ENCODE measurements at regions not wholly inside any gene's neighbourhood (a gene's known extent, or its start where the extent isn't known, plus 50 kb on each side); places are given as distances from the start of the nearest gene placed in this dataset.
"Not testable (repeated sequence)": the region's sequence is repeated elsewhere in the genome, so short reads cannot be mapped to it uniquely, and the experiment has no call there.

DNA sequence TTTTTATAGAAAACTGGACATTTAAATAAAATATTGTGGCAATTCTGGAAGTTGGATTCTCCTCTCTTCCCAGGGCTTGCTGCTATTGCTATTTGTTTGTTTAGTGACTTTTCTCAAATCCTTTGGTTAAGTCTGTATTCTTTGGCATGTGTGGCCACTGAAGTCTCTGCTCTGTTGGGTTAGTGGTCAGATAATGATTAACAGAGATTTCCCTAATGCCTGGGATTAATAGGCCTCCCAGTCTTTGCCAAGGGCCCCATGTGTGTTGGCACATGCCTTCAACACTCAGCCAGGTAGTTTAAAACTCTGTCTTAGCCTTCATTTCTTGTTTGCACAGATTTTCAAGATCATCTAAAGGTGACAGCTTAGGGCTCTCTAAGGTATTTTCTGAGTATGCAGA lies 92.8 kb upstream of the EPB41L4A start:
- H3K9me3 ChIP-seq: no peaks in the 10 kb centered on the region
- TF ChIP-seq, protein P1, sequence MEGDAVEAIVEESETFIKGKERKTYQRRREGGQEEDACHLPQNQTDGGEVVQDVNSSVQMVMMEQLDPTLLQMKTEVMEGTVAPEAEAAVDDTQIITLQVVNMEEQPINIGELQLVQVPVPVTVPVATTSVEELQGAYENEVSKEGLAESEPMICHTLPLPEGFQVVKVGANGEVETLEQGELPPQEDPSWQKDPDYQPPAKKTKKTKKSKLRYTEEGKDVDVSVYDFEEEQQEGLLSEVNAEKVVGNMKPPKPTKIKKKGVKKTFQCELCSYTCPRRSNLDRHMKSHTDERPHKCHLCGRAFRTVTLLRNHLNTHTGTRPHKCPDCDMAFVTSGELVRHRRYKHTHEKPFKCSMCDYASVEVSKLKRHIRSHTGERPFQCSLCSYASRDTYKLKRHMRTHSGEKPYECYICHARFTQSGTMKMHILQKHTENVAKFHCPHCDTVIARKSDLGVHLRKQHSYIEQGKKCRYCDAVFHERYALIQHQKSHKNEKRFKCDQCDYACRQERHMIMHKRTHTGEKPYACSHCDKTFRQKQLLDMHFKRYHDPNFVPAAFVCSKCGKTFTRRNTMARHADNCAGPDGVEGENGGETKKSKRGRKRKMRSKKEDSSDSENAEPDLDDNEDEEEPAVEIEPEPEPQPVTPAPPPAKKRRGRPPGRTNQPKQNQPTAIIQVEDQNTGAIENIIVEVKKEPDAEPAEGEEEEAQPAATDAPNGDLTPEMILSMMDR (IDR thresholded peaks at IDR 0.05): no peak

DNA sequence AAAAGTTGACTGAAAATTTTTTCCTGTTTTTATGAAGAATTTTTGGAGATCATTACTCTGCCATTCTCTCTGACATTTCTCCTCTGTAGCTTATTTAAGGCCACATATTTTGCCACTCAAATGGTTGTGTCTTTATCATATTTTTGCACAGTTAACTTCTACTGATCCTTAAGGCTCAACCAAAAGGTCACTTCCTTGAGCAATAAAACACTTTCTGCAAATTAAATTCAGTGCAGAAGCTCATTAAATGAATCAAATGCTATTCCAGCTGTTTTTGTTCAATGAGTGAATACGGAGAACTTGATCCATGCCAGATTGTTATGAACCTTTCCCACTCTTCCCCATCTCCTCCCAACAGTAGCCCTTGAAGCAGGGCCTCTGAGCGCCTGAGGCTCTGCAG lies 93.8 kb upstream of the EPB41L4A start:
- no peak overlapping the region for H3K4me3 ChIP-seq (ENCODE audit: low read depth in 1 of 2, low read length in 1 of 2)
- H3K27ac ChIP-seq: no peak overlapping the region
- H3K9me3 ChIP-seq: no peaks in the 10 kb centered on the region
- no peaks in the 10 kb centered on the region for H3K4me1 ChIP-seq (ENCODE audit: control insufficient read depth in 1 of 2, insufficient read depth in 1 of 2, low read depth in 1 of 2, low read length in 1 of 2)
- TF ChIP-seq, protein P1 (IDR thresholded peaks at IDR 0.05): no peak
- no peaks in the 10 kb centered on the region for H3K27me3 ChIP-seq
- no peaks in the 10 kb centered on the region for H3K36me3 ChIP-seq

More for the DNA sequence above, 92.8 kb upstream of the EPB41L4A start:
- Histone ChIP-seq H3K4me1 (ENCODE audit: control insufficient read depth in 1 of 2, insufficient read depth in 1 of 2, low read depth in 1 of 2, low read length in 1 of 2) (no peaks in the 10 kb centered on the region), H3K4me3 (ENCODE audit: low read depth in 1 of 2, low read length in 1 of 2) (no peak overlapping the region), H3K36me3 (no peaks in the 10 kb centered on the region), H3K27ac (no peak overlapping the region), H3K27me3 (no peaks in the 10 kb centered on the region)

DNA sequence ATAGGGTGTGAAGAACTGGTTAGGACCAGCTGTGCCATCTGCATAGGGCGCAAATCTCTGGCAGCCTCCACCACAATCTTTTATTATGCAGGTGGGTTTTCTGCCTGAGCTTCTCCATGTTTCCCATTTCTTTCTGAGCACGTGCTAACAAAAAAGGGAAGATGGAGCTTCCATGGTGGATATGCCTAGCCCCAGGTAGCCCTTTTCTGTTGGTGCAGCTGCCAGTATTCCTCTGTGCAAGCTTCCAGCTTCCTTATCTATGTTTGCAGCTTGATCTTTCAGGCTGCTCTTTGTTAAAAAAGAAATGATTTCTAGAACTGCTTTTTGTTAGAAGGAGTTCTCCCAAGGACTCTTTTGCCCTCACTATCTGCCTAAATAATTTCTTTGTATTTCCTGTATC lies 95.0 kb upstream of the EPB41L4A start:
- no peaks in the 10 kb centered on the region for H3K4me1 ChIP-seq (ENCODE audit: control insufficient read depth in 1 of 2, insufficient read depth in 1 of 2, low read depth in 1 of 2, low read length in 1 of 2)
- H3K27ac ChIP-seq: no peak overlapping the region
- no peaks in the 10 kb centered on the region for H3K27me3 ChIP-seq
- H3K9me3 ChIP-seq: no peaks in the 10 kb centered on the region
- no peaks in the 10 kb centered on the region for H3K36me3 ChIP-seq
- TF ChIP-seq, protein P1 (IDR thresholded peaks at IDR 0.05): no peak
- H3K4me3 ChIP-seq (ENCODE audit: low read depth in 1 of 2, low read length in 1 of 2): no peak overlapping the region

DNA sequence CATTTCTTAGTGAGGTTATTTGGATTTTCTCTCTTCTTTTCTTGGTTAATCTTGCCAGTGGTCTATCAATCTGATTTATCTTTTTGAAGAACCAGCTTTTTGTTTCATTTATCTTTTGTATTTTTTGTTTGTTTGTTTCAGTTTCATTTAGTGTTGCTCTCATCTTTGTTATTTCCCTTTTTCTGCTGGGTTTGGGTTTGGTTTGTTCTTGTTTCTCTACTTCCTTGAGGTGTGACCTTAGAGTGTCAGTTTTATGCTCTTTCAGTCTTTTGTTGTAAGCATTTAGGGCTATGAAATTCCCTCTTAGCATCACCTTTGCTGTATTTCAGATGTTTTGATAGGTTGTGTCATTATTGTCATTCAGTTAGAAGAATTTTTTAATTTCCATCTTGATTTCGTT lies 101.4 kb upstream of the EPB41L4A start:
- H3K4me3 ChIP-seq (ENCODE audit: low read depth in 1 of 2, low read length in 1 of 2); H3K36me3 ChIP-seq; H3K27me3 ChIP-seq; H3K9me3 ChIP-seq; H3K27ac ChIP-seq; H3K4me1 ChIP-seq (ENCODE audit: control insufficient read depth in 1 of 2, insufficient read depth in 1 of 2, low read depth in 1 of 2, low read length in 1 of 2): not testable (repeated sequence)

DNA sequence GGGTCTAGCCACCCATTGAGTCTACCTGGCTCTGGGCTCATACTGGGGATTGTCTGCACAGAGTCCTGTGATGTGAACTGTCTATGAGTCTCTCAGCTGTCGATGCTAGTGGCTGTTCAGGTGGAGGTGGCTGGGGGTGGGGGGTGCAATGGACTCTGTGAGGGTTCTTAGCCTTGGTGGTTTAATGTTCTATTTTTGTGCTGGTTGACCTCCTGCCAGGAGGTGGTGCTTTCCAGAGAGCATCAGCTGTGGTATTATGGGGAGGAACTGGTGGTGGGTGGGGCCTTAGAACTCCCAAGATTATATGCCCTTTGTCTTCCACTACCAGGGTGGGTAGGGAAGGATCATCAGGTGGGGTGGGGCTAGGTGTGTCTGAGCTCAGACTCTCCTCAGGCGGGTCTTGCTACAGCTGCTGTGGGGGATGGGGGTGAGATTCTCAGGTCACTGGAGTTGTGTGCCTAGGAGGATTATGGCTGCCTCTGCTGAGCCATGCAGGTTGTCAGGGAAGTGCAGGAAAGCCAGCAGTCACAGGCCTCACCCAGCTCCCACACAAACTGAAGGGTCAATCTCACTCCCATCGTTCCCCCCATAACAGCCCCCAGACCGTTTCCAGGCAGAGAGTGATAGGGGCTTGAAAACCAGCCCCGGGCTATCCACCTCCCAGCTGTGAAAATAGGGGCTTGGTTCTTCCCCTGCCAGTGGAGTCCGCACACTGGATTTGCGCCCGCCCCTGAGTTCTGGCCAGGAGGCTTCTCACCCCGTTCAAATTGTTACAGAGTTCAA lies 104.0 kb upstream of the EPB41L4A start:
- H3K4me3 ChIP-seq (ENCODE audit: low read depth in 1 of 2, low read length in 1 of 2); H3K4me1 ChIP-seq (ENCODE audit: control insufficient read depth in 1 of 2, insufficient read depth in 1 of 2, low read depth in 1 of 2, low read length in 1 of 2); H3K9me3 ChIP-seq; H3K27ac ChIP-seq; H3K27me3 ChIP-seq; H3K36me3 ChIP-seq: not testable (repeated sequence)

DNA sequence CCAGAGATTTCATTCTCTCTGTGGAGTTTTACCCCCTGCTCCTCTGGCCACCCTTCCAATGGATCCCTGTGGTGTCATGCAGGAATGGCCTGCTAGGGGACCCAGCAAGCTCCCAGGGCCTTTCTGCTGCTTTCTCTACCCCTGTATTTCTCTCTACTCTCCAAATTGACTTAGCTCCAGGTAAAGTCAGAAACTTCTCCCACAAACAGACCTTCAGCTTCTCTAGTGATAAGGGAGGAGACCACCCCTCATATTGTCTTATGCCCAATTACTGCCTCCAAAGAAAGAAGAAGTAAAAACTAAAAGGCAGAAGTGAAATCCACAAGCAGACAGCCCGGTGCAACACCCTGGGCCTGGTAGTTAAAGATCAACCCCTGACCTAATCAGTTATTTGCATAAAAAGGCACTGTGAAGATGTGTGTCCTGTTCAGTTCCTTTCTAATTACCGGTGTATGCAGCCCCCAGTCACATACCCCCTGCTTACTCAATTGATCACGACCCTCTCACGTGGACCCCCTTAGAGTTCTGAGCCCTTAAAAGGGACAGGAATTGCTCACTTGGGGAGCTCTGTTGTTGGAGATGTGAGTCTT lies 104.7 kb upstream of the EPB41L4A start:
- not testable (repeated sequence) for H3K27ac ChIP-seq; H3K4me1 ChIP-seq (ENCODE audit: control insufficient read depth in 1 of 2, insufficient read depth in 1 of 2, low read depth in 1 of 2, low read length in 1 of 2); H3K36me3 ChIP-seq; H3K9me3 ChIP-seq; H3K4me3 ChIP-seq (ENCODE audit: low read depth in 1 of 2, low read length in 1 of 2); H3K27me3 ChIP-seq

DNA sequence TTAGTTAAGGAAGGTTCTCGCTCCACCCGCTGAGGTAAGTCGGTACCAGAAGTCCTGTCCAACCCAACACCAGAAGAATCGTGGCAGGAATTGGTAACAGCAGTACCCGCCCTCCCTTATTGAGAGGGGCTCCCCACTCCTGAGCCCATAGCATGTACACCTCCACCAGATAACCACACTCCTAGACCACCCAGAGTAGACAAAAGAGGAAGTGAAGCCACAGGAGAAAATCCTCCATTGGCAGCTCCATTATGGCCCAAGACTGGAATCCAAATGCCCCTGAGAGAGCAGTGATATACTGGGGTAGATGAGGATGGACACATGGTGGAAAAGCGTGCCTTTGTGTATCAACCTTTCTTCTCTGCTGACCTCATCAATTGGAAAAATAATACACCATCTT lies 106.1 kb upstream of the EPB41L4A start:
- no peaks in the 10 kb centered on the region for H3K27me3 ChIP-seq
- H3K4me3 ChIP-seq (ENCODE audit: low read depth in 1 of 2, low read length in 1 of 2): no peak overlapping the region
- no peak overlapping the region for H3K27ac ChIP-seq
- H3K4me1 ChIP-seq (ENCODE audit: control insufficient read depth in 1 of 2, insufficient read depth in 1 of 2, low read depth in 1 of 2, low read length in 1 of 2): no peaks in the 10 kb centered on the region
- H3K9me3 ChIP-seq: no peaks in the 10 kb centered on the region
- TF ChIP-seq, protein P1 (IDR thresholded peaks at IDR 0.05): no peak
- no peaks in the 10 kb centered on the region for H3K36me3 ChIP-seq

Measured in neutrophil (primary cell).